ENCODE measurements at regions not wholly inside any gene's neighbourhood (a gene's known extent, or its start where the extent isn't known, plus 50 kb on each side); places are given as distances from the start of the nearest gene placed in this dataset.

DNA sequence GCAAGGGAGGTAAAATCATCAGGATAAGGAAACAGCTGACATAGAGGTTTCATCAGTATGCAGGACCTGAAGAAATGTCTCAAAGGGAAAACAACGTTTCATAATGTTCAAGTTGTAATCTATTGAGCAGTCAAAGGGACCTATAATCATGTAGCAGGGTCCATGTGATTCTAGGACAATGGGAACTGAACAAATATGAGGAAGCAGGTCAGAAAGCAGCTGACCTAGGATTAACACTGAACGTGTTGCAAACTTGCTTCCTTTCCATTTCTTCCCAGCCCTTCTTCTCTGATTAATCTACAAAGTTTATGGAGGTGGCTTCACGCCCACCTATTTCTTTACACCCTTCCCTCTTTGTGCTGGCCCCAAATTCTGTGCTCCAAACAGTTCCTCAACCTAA is 256.9 kb upstream of the AKR1E2 start:
- DNase-seq, result no peak

DNA sequence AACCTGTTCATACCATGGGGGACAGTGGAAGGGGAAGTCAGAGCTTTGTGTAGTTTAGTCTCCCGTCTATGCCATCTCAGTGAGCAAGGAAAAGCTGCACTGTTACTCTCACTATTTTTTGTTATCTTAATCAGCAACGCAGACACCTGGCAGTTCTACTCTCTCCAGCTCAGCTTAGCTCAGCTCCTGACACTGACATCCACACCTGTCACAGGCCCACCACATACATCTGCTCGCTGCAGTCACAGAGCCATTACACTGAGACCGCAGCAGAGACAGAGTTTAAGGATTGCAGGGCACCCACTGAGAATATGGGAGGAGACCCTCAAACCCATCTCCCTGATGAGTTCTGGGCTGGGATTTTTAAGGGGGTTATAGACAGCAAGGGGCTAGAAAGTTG is 257.3 kb upstream of the AKR1E2 start:
- DNase-seq, result no peak

GRCh38 chr10:4568086-4568485 is 257.9 kb upstream of the AKR1E2 start:
- DNase-seq, result no peak

- DNase-seq, result no peak
These were observed 258.4 kb upstream of the AKR1E2 start for GRCh38 chr10:4567637-4568036.

DNA sequence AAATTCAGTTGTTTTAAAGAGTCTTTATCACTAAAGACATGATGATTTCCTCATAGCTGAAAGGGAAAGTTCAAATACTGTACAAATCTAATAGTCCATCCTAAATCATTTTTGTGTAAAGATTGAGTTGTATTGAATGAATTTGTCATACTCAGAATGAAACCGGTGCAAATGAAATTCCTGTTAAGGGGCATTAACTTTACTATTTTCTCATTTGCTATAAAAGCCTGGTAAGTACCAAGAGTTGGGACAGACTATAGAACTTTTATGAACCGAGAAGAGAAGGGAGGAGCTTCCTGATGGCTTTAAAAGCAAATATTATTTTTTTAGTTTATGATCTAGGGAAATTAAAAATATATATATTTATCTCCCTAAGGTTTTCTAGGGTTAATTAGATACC is 260.0 kb upstream of the AKR1E2 start:
- no peak for DNase-seq

DNA sequence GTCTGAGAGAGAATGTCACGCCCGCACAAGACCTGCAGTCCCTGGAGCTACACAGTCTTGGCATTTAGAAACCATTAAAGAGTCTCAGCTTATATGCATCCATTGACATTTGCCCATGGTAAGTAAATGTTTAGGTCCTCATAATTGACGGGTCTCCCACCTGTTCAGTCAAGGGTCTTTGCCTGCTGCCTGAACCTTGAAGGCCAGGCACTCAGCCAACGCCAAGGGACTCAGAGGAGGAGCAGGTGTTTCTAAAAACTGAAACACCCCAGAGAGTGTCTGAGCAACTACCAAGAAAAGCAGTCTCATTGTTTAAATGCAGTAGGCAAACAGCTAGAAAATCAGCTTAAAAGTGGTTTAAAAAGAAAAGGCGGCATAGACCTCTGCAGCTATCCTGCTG is 264.7 kb upstream of the AKR1E2 start:
- DNase-seq, result no peak

DNA sequence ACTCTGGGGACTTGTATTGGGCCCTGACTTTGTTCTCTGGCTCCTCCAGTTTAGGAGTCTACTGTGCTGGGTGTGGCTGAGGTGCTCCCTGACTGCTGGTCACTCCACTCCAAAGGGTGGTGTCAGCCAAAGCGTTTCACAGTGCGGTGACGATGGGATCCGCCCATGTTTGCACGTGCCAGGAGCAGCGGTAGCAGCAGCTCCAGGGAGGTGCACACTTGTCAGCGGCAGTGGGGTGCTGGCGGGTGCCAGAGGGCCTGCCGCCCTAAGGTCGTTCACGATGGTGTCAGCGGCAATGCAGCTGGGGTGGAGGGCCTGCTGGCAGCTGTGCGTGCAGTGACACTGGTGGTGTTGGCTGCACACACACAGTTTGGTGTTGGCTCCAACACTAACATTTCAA is 268.5 kb upstream of the AKR1E2 start:
- no peak for DNase-seq

- DNase-seq, result no peak
These were observed 269.5 kb upstream of the AKR1E2 start for GRCh38 chr10:4556527-4556926.

DNA sequence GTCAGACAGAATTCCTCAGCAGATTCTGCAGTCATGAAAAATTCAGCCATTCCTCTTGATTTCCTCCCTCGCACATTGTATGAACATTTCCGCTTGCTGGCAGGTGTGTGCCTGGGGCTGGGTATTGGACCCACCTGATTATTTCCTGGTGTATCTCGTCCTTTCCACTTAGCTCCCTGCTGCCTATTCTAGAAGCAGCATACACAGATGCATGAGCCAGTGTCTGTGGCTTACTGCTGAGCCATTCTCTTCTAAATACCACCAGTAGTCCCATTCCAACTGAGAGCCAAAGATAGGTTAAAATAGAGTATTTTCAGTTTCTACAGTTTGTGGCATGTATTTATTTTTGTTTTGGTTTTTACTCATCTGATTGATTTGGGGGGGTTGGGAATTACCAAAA is 270.1 kb upstream of the AKR1E2 start:
- DNase-seq, result no peak

GRCh38 chr10:4549139-4549653 is 276.8 kb upstream of the AKR1E2 start:
- no peak for DNase-seq

- DNase-seq, result no peak
These were observed 279.1 kb upstream of the AKR1E2 start for GRCh38 chr10:4546931-4547330.

- DNase-seq, result peak; percentile 25
These were observed 279.5 kb upstream of the AKR1E2 start for GRCh38 chr10:4546500-4546899.

- DNase-seq, result no peak
These were observed 280.9 kb upstream of the AKR1E2 start for GRCh38 chr10:4545062-4545461.

DNA sequence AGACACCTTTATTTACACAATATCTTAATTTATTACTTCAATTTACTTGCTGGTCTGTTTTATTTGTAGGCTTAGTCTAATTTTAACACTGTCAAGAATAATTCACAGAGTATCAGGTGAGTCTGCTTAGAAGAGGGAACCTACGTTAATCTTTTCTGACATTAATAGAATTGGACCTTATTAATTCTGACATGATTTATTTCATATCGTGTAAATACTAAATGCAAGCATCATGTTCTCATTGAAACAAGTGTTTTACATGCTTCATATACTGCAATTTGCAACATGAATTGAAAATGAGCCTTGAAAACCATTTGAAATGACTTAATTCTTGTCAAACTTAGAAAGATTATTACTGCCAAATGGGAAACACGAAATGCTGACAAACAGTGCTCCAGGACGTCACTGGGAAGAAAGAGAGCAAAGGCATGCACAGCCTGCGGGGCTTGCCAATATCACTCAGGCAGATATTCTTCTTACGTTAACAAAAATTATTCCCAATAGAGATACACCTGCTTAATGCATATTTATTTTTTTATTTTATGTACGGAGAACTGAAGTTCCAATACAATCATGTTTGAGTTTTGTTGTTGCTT is 282.0 kb upstream of the AKR1E2 start:
- no peak for DNase-seq

- no peak for DNase-seq
These were observed 284.7 kb upstream of the AKR1E2 start for GRCh38 chr10:4541292-4541691.

- no peak for DNase-seq
These were observed 288.0 kb upstream of the AKR1E2 start for GRCh38 chr10:4538016-4538415.

DNA sequence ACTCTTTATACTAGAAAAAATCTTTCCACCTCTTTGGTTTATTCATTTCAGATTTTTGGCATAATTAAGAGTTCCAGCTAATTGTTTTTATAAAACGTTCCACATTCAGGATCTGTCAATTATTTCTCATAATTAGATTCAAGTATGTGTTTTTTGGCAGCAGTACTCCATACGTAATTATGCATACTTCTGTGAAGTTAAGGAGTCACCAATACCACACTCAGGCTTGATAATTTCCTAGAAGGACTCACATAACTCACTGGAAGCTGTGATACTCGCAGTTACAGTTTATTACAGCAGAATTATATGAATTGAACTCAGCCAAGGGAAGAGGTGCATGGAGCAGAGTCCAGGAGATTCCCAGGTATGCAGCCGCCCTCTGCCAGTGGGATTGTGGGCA is 290.5 kb upstream of the AKR1E2 start:
- DNase-seq, result no peak

DNA sequence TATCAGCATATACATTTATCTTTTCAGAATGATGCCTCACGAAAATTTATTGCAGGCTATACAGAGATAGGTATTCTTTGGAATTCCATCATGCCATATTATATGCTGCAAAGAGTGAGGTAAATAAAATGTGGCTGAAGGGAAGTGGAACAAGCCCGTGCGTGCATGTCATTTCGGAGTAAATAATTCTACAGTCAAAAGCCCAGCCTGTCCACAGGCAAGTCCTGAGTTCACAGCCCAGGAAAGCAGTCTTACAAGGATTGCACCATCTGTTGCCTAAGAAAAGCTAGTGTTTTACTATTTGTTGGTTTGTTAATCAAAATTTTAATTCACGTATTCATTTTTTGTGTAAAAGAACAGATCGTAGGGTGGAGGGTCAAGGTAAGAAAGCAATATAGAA is 292.4 kb upstream of the AKR1E2 start:
- DNase-seq, result no peak

GRCh38 chr10:4532976-4533375 is 293.0 kb upstream of the AKR1E2 start:
- DNase-seq, result no peak

DNA sequence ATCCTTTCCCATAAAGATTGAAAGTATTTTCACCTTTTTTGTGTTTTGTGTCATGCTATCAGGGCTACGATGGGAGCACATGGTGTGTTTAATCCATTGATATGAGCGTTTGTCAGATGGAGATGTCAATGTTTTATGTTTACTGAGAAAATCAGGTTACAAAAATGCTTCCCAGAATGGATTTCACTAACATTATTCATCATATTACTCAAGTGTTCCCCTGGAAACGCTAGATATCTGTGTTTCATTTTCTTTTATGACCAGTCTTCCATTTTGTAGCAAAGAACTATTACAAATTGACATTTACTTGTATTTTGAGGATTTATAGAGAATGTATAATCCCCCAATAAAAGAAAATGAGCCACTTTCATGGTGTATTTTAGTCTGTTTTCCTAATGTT is 293.5 kb upstream of the AKR1E2 start:
- no peak for DNase-seq

GRCh38 chr10:4532011-4532410 is 294.0 kb upstream of the AKR1E2 start:
- DNase-seq, result no peak

GRCh38 chr10:4529266-4529665 is 296.7 kb upstream of the AKR1E2 start:
- DNase-seq, result no peak

GRCh38 chr10:4527281-4527970 is 298.6 kb upstream of the AKR1E2 start:
- no peak for DNase-seq

DNA sequence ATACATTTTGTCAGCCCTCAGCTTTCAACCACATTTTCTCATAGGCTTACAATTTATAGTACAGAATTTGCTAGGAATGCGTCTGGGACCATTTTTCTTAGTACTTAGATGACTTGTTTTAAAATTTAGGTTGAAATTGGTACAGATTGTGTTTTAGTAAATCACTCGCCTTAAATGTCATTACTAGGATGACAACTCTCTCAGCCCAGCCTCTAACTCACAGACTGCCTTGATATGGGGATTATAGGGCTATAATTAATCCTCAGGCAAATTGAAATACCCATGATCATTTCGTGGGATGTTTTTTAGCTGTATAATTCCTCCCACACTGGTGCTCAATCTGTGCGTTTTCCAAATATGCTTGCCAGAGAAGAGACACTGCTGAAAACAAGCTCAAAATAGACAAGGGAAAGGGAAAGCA is 299.7 kb upstream of the AKR1E2 start:
- DNase-seq, result no peak

DNA sequence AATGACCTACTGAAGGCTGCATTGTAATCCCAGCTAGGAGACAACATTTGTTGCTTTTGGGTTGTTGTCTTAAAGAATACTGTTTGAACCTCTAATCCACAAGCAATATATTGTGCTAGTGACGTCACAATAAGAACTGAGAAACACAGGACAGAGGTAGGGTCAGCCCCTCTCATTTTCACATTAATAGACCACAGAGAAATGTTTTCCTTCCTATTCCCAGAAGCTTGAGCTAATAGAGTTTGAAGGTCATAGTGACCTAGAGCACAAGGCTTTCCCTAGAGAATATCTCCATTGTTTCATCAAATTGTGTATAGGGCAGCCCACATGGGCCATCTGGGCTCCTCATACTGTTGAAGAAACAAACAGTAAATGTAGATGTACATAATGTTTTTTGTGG is 300.9 kb upstream of the AKR1E2 start:
- no peak for DNase-seq

Measured in CD4-positive, alpha-beta T cell treated with Interleukin-4 for 4 hours (primary cell).